GM21526 (cell line): ENCODE measurements at regions not wholly inside any gene's neighbourhood (a gene's known extent, or its start where the extent isn't known, plus 50 kb on each side); places are given as distances from the start of the nearest gene placed in this dataset.
"Not testable (repeated sequence)": the region's sequence is repeated elsewhere in the genome, so short reads cannot be mapped to it uniquely, and the experiment has no call there.

Experiments used
- ATAC-seq: cut with Tn5 transposase; IDR thresholded peaks from one replicate; pipeline ENCODE4 v1.9.1; 2021; ENCODE audit warnings: moderate library complexity; ENCODE audit not compliant: unreplicated experiment, low FRiP score

GRCh38 chr2:167607731-167608130 is 639.7 kb downstream of the STK39 start:
- ATAC-seq: no peak

GRCh38 chr2:167607211-167607610 is 640.2 kb downstream of the STK39 start:
- no peak for ATAC-seq

- no peak for ATAC-seq
Measured at GRCh38 chr2:167602122-167602521, 645.3 kb downstream of the STK39 start.

DNA sequence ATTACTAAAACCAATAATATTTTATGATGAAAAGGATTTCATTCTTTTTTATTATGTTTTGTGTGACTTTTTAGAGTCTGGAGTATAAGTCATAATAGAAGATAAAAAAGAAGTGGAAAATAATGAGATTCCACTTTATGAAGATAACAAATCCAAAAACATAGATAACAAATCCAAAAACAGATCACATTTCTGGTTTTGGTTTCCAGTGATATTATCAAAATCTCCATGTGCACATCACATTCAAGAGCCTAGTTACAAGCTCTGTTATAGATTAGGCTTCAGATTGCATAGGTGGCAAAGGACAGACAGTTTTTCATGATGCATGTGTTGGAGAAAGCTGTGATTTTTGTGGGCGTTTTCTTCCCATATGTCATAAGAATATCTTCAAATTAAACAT is 648.2 kb downstream of the STK39 start:
- ATAC-seq: no peak

DNA sequence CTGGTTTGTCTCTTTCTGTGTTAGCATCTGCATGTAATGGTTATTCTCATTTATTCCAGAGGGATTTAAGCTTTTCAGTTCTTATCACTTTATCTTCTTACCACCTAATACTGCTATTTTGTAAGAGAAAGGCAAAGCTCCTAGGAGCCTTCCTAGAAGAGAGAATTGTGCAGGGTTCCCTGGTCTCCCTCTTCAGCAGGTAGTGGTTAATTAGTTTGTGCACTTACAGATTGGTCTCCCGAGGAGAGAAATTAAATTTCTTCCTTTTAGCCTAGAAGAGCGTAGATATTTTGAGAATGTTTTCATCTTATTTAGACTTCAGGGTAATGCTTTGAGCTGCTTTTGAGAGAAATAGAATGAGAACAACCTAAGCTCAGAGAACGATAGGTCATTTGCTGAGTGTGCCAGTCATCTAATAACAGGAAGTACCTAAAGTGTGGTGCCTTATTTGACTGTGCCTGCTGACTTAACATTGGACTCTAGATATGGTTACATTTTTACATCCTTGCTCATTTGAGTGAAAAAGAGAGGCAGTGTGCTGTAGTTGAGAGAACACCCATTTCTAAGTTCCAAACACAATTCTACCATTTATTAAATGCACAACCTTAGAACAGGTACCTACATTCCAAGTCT is 651.4 kb downstream of the STK39 start:
- no peak for ATAC-seq

- no peak for ATAC-seq
Measured at GRCh38 chr2:167595021-167595420, 652.4 kb downstream of the STK39 start.

DNA sequence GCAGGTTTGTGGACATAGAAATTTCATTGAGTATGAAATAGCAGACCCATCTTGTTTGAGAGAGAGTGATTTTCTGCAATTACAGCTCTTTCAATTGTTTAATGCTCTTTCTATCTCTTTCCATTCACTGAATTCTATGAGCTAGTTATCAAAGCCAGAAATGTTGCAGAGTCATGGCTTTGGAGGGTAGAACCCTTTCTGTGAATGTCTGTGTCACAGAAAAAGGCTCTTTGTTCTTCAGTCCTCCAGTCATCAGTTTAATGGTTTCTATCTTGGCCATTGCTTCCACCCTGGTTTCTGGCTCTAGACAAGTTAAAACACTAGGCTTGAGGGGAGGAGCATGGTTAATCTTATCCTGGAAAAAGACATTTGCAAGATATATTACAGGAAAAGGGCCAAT is 655.0 kb downstream of the STK39 start:
- ATAC-seq: no peak

DNA sequence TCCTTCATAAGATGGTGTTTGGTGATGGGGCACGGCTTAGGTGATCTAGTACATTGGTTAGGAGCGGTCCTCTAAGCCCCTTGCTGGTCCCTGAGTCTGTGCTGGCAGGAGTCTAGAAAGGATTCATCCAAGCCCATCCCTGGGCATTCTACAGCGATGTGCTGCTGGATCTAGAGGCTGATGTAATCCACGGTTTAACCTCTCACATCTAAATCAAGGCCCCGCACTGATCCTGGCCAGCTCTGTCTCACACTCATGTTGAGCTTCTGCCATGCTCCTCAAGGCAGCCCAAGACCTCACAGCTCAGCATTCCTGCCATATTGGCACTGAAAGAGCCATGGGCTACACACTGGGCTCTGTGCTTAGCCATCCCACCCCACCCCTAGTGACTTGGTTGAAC is 664.8 kb downstream of the STK39 start:
- no peak for ATAC-seq

GRCh38 chr2:167581961-167582574 is 665.3 kb downstream of the STK39 start:
- no peak for ATAC-seq

DNA sequence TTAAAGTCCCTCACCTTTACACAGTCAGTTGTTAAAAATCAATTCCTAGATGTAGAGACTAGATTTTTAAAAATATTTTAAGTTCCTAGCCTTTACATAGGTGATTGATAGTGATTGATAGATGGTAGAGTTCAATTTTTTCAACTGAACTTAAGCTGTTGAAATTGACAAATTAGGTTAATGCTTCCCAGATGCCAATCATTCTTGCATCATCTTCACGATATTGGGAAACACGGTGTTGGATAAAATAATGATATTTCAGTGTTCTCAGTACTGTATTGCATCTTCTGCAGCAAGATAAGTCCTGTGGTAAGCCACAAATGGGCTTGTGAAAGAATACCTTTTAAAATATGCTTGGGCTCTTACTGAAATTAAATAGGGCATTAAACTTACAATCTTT is 667.6 kb downstream of the STK39 start:
- no peak for ATAC-seq

DNA sequence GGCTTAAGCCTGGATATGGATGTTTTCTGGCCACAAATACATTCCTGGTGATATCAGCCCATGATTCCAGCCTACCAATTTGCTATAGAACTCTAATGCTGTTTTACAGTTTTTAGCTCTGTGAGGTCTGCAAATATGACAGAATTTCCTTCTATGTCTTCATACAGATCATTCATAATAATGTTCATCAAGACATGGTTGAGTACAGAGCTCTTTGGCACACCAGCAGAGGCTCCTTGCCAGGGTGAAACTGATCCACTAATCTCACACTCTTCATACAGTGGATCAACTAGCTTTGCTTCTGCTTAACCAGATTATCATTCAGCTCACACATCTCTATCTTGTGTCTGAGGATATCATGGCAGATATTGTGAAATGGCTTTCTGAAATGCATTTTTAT is 672.1 kb downstream of the STK39 start:
- ATAC-seq: no peak

DNA sequence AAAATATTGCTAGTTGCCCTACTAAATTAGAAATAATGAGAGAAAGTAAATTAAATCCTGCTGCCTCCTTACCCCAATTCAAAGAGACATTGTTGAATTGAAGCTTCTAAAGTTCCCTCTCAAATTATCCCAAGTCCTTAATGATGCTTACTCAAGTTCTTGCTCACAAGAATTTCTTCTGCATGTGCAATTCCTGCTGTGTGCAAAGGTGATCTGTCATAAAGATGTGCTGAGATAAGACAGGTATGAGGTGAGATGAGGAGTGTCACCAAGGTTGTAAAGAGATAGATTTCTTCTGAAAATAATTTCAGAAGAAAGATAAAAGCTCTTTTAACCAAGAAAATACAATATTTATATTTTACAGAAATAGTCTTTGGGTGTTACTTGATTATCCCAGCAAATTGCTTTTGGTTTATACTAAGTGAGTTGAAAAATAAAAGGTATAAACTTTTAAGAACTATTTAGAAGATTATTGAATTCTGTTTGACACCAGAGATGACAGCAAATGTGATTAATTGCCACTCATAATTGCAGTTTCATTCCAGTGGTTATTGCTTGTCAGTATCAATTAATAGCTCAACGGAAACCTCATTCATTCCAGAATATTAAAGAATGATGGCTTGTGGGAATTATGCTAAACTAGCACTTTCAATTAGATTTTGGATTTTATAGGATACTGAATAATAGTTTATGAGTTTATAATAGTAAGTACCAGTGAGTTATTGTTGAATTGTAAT is 674.3 kb downstream of the STK39 start:
- no peak for ATAC-seq

GRCh38 chr2:167570370-167570769 is 677.0 kb downstream of the STK39 start:
- ATAC-seq: no peak

- ATAC-seq: not testable (repeated sequence)
Measured at GRCh38 chr2:167563885-167564619, 675.8 kb downstream of the XIRP2 start.

DNA sequence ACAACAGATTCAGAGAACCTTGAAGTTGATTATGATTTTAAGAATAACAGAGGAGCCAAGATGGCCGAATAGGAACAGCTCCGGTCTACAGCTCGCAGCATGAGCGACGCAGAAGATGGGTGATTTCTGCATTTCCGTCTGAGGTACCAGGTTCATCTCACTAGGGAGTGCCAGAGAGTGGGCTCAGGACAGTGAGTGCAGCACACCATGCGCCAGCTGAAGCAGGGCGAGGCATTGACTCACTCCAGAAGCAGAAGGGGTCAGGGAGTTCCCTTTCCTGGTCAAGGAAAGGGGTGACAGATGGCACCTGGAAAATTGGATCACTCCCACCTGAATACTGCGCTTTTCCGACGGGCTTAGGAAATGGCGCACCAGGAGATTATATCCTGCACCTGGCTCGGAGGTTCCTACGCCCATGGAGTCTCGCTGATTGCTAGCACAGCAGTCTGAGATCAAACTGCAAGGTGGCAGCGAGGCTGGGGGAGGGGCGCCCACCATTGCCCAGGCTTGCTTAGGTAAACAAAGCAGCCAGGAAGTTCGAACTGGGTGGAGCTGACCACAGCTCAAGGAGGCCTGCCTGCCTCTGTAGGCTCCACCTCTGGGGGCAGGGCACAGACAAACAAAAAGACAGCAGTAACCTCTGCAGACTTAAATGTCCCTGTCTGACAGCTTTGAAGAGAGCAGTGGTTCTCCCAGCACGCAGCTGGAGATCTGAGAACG is 670.2 kb downstream of the XIRP2 start:
- not testable (repeated sequence) for ATAC-seq

DNA sequence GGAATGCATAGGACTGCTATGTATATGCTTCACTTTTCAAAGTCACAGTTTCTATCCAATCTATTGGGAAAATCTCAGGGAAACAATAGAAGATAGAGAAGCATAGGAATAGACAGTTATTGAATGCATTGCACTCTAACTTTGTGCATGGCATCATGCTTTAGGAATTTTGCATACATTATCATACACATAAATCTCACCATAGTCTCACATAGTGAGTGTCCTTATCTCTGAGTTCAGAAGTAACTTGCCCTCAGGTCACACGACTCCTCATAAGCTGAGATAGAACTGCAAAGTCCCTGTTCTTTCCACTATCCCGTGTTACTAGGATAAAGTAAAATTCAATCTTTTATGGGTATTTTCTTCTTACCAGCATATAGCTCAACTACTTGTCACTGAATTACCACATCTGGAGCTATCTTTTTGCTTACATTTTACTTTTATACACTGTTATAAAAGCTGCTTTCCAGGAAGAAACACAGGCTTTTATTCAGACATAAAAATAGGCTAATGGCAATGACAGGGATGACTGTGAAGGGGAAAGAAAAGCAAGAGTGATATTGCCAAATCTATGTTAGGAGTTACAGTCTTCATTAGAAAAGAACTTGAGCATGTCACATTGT is 666.9 kb downstream of the XIRP2 start:
- ATAC-seq: no peak

GRCh38 chr2:167553635-167554034 is 665.4 kb downstream of the XIRP2 start:
- no peak for ATAC-seq

DNA sequence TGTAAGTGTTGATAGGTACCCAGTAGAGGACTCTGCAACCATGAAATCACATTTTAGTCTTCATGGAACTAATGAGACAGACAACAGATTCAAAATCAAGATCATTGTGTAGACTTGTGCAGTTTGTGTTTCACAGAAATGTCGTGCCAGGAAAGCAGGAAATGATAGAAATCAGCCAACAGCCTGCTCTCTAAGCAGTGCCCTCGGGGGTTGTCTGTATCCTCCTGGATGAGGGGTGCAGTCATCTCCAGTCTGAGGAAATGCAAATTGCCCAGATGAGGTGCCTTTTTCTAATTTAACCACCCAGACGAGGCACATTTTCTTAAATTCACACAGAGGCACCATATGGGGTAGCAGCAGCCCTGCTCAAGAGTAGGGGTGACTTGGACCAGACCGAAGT is 663.1 kb downstream of the XIRP2 start:
- no peak for ATAC-seq

- no peak for ATAC-seq
Measured at GRCh38 chr2:167550448-167550847, 662.2 kb downstream of the XIRP2 start.

GRCh38 chr2:167548396-167548795 is 660.1 kb downstream of the XIRP2 start:
- no peak for ATAC-seq
